Femur (tissue), 1 donor: ENCODE measurements at regions not wholly inside any gene's neighbourhood (a gene's known extent, or its start where the extent isn't known, plus 50 kb on each side); places are given as distances from the start of the nearest gene placed in this dataset.
"Not testable (repeated sequence)": the region's sequence is repeated elsewhere in the genome, so short reads cannot be mapped to it uniquely, and the experiment has no call there.

ENCODE experiments used
- DNase-seq: peaks from one replicate; pipeline ENCODE4 v3.0.0-alpha.2; 2017

GRCh38 chr2:8553643-8554042 lies 128.2 kb upstream of the ID2 start:
- no peak for DNase-seq

- DNase-seq = peak; percentile 4
These were observed 127.5 kb upstream of the ID2 start for GRCh38 chr2:8554296-8554806.

GRCh38 chr2:8555543-8555942 lies 126.3 kb upstream of the ID2 start:
- no peak for DNase-seq

- peak; percentile 5 for DNase-seq
These were observed 123.8 kb upstream of the ID2 start for GRCh38 chr2:8558096-8558495.

GRCh38 chr2:8558956-8559355 lies 122.9 kb upstream of the ID2 start:
- no peak for DNase-seq

GRCh38 chr2:8559805-8560204 lies 122.1 kb upstream of the ID2 start:
- no peak for DNase-seq

- not testable (repeated sequence) for DNase-seq
These were observed 120.2 kb upstream of the ID2 start for GRCh38 chr2:8561692-8562091.

- DNase-seq = peak; percentile 5
These were observed 117.9 kb upstream of the ID2 start for GRCh38 chr2:8563814-8564474.

GRCh38 chr2:8564475-8564874 lies 117.4 kb upstream of the ID2 start:
- DNase-seq = no peak

- peak; percentile 5 for DNase-seq
These were observed 116.3 kb upstream of the ID2 start for GRCh38 chr2:8565399-8566154.

GRCh38 chr2:8566155-8566670 lies 115.6 kb upstream of the ID2 start:
- peak; percentile 3 for DNase-seq

- DNase-seq = no peak
These were observed 114.9 kb upstream of the ID2 start for GRCh38 chr2:8566774-8567468.

- peak; percentile 29 for DNase-seq
These were observed 114.2 kb upstream of the ID2 start for GRCh38 chr2:8567469-8568260.

GRCh38 chr2:8568543-8569302 lies 113.1 kb upstream of the ID2 start:
- DNase-seq = peak; percentile 8

- peak; percentile 12 for DNase-seq
These were observed 112.4 kb upstream of the ID2 start for GRCh38 chr2:8569332-8569930.

GRCh38 chr2:8570637-8571036 lies 111.2 kb upstream of the ID2 start:
- peak; percentile 9 for DNase-seq

- no peak for DNase-seq
These were observed 110.5 kb upstream of the ID2 start for GRCh38 chr2:8571301-8571791.

GRCh38 chr2:8571792-8572499 lies 109.9 kb upstream of the ID2 start:
- peak; percentile 11 for DNase-seq

GRCh38 chr2:8572712-8573233 lies 109.1 kb upstream of the ID2 start:
- DNase-seq = peak; percentile 20
